Caki2 (cell line): ENCODE measurements at regions not wholly inside any gene's neighbourhood (a gene's known extent, or its start where the extent isn't known, plus 50 kb on each side); places are given as distances from the start of the nearest gene placed in this dataset.
A peak's percentile ranks its signal among the peaks of the same experiment; 100 is the strongest.

Source experiments
- DNase-seq: peaks from one replicate; pipeline ENCODE4 v3.0.0-alpha.2; 2015; ENCODE audit warnings: low read depth
- in situ Hi-C: cut with HindIII; loops from 2 replicates; pipeline ENCODE4 v1.10.0; 2016; ENCODE audit warnings: low sequenced_read_pairs, low pct_unique_long_range_greater_than_20kb, mixed read lengths

DNA sequence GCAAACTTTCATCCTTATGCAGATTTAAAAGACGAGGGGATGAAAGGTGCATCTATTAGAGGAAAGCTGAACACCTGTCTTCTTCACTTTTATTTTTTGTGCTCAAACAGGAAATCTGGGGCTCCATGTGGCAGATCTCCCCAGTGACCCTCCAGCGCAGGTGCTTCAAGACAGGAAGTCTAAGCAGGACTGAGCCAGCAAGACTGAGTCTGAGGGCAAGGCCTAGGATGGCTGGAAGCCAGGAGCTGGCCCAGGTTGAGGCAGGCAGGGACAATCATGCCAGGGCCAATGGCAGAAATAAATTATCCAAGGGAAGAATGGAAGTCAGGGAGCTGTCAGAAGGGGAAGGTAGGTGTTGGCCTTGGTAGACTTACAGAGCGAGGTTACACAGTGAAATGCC is 101.1 kb upstream of the SPON1 start:
- in situ Hi-C loops = no loop called here
- DNase-seq = no peak

DNA sequence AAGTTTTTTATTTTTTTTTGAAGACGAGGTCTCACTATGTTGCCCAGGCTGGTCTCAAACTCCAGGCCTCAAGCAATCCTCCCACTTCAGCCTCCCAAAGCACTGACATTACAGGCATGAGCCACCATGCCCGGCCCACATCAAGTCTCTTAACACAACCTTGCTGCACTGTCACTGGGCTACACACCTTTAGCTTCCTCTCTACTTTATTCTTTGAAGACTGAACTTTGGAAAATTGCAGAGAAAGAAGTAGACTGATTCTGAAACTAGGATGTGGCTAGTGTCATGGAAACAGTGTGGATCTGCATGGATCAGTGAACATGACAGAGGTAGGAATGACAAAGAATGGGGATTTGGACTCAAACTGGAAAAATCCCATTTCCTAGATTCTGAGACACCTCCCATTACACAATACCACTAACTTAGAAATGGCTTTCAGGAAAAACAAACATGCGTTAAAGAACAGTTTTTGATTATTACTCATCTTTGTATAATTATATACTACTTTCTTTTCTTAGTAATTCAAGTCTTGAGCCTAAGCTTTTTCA is 99.6 kb upstream of the SPON1 start:
- in situ Hi-C loops = no loop called here
- no peak for DNase-seq

DNA sequence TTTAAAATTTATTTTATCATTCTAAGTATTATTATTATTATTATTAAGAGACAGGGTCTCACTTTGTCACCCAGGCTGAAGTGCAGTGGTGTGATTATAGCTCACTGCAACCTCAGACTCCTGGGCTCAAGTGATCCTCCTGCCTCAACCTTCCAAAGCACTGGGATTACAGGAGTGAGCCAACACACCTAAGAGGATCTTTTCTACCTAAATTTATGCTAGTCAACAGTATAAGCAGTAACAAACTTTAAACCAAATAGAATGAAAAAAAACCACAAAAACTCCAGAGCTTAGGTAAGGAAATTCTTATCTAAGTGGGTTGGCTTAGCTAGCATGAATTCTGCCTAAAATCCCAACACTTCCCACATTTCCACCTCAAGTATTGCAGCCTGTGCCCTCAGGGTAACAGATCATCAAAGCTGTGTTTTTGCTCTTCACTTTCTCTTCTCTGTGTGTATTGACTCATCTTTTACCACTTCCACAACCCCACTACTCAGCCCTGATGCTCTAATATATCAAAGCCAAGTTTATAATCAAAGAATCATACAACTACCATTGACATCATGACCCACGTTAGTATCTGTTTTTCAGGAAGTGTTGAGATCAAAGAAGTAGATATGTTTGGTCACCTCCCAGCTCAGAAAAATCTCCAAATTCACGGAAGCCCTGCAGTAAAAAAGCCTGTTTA is 93.7 kb upstream of the SPON1 start:
- in situ Hi-C loops = no loop called here
- no peak for DNase-seq

DNA sequence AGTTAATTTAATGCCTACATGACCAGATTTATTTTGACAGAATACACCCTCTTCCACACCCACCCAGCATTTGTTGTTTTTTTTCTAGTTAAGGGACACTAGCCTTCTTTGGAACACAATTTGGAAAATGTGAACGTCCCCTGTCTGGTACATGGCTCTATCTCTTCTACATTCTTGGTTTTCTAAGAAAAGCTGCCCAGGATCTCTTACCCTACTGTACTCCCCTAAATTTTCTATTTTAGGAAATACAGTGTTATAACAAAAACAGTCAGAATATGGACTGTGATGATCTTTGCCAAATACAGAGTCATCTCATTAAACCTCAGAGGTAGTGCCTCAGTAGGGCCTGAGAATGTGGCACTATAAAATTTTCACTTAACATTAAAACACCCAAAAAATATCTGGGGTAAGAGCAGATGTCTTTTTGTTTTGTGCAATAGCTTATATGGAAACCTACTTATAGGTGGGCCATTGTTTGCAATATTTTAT is 93.1 kb upstream of the SPON1 start:
- DNase-seq = no peak
- in situ Hi-C loops = no loop called here

DNA sequence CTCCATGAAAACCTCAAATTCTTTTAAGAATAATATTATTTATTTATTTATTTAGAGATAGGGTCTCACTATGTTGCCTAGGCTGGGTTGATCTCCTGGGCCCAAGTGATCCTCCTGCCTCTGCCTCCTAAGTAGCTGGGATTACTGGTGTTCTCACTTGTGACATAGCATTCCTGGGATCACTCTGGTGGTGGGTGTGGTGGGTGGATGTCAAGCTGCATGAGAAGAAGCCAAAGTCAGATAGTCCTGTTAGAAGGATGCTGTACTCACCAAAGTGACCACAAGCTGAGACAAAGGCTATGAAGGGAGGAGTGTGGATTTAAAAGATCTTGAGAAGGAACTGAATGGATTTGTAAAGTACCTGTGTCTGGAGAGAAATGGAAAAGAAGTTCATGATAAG is 87.9 kb upstream of the SPON1 start:
- in situ Hi-C loops = no loop called here
- DNase-seq = no peak

DNA sequence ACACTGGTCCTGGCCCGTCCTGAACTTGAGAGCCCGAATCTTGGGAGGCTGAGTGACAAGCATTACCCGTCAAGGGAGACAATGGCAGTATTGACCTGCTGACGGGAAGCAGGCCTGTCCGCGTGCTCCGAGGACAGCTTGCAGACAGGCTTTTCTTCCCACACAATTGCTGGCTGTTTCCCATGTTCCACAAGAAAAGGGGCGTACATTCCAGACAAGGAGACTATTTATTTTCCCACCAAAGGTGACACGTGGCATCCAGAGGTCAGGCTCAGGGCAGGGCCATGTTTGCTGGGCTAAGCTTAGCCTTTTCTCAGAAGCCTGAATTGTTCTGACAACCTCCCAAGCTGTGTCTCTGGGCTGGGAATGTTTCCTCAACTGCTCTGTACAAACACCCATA is 86.9 kb upstream of the SPON1 start:
- in situ Hi-C loops = no loop called here
- no peak for DNase-seq

DNA sequence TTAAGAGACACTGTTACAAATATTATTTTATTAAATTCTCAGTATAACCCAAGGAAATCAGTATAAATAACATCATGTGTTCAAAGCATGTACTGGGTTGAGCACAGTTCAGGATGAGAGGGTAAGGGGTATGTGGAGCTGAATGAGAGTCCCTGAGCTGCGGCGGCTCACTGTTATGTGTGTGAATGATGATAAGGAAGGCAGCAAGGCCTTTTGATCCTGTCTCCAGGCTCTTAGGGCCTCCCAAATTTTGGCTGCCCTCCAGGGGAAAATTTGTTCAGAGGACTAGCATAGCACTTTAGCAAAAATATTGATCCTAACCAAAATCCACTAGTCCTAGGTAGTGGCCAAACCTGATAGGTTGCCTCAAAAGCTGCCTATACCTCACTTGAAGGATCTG is 86.1 kb upstream of the SPON1 start:
- in situ Hi-C loops = no loop called here
- DNase-seq = no peak

DNA sequence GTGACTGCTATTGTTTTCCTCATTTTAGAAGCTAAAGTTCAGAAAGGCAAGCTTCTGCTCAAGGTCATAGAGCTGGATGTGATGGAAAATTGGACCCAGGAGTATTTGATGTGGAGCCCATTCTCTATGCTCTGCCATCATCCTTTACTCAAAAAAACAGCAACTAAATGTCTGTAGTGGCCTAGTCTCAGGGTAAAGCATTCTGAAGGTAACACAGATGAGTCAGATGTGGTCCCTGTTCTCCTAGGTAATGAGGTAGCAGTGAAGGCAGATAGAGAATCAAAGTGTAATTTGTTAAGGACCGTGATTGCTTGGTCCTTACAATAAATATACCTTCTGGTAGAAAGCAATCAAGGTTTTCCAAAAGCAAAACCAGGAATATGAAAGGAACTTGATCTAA is 84.4 kb upstream of the SPON1 start:
- in situ Hi-C loops = no loop called here
- DNase-seq = no peak

DNA sequence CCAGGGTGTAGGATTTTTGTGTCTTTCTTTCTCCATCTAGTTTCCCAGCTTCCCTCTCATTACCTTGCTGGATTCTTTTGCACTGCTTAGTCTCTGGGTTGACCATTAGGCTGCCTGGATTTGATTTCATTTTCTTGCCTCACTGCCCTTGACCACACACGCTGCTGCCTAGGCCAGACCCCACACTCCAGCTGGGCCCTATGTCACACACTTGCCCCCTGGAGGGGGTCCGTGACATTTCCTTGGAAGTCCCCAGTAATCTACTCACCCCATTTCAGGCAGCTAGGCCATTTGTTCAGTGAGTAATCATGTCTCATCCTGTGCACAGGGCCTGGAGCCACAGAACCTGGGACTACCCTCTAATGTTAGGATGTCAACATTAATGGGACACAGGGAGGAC is 81.9 kb upstream of the SPON1 start:
- DNase-seq = peak; percentile 38

DNA sequence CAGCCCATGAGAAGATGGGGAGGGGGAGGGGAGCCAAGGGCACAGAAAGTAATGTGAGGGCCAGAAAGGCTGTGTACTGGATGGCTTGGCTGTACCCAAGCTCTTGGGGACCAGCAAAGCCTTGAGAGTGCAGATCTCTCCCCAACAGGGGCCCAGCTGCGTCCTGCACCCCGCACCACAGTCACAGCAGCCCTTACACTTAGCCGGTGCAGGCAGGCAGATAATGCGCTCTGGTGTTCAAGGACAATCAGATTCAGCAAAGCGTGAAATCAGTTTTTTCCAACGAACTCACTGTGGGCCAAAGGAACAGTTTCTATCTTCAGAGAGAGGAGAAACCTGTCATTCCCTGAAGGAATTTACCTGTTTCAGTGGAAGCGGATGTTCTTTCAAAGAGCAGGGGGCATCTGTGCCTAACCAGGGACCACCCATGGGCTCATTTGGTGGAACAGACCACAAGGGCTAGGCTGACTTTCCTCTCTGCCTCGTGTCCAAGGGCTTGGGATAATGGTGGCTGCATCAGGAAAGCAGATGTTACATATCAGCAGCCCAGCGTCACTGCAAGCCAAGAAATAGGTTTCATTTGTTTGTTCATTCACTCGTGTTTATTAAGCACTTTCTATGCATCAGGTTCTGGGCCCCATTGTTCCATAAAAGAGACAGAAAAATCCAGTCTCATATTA is 81.2 kb upstream of the SPON1 start:
- no peak for DNase-seq
- in situ Hi-C loops = no loop called here

More for the DNA sequence above, 81.9 kb upstream of the SPON1 start:
- in situ Hi-C loops = no loop called here

DNA sequence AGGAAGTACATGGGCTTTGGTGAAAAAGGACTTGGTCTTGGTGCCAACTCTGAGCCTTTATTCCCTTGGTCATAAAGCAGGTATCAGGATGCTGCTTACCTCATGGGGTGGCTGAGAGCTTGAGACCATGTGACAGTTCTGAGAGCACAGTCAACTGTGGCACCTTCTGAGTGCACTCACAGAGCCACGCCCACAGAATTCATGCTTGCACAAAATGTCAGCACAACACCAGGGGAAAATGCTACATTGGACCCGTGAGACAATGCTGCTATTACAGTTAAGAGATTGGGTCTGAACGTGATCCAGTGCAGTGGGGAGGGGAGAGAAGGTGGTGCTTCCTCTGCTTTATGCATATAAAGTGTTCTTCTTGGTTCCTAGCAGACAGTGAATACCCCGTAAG is 79.5 kb upstream of the SPON1 start:
- peak; percentile 69 for DNase-seq
- in situ Hi-C loops = no loop called here

DNA sequence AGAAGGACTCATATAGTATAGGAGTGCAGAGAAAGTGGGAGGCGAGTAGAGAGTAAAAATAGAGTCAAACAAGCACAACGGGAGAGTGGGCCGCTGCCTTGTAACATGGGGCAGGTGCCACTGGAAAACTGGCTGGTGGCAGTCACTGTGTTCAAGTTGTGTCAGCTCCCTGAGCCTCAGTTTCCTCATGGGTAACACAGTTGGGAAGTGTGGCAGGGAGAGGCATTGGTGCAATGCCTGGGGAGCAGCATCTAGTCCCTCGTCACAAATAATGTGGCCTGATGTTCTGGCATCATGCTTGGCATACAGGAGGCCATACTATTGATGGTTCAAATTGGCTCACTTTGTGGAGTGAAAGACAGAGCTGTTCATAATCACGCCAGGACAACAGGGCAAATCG is 78.9 kb upstream of the SPON1 start:
- in situ Hi-C loops = no loop called here
- no peak for DNase-seq

DNA sequence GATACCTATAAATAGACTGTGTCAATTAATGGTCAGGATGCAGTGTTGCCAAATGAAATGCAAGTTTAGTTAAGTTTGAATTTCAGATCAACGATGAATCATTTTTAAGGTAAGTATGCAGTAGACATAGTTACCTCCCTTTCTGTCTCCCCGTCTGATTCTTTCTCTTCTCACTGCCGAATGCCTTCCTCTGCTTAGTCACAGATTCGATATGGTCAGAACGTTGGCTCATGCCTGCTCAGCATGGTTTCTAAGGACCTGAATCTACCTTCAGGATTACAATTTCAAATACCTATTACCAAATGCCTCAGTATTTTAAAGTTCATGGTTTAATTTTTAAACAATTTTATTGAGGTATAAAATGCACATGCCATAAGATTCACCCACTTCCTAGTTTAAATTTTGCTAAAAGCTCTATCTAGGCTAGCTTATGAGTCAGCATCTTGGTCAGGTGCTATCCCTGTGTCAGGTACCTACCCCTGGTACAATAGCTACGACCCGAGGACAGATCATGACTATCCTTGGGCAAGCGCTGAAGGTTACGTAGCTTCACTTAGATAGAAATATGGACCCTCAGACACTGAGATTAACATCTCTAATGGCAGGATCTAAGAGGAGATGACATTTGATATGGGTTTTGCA is 78.2 kb upstream of the SPON1 start:
- in situ Hi-C loops = no loop called here
- DNase-seq = peak; percentile 92

DNA sequence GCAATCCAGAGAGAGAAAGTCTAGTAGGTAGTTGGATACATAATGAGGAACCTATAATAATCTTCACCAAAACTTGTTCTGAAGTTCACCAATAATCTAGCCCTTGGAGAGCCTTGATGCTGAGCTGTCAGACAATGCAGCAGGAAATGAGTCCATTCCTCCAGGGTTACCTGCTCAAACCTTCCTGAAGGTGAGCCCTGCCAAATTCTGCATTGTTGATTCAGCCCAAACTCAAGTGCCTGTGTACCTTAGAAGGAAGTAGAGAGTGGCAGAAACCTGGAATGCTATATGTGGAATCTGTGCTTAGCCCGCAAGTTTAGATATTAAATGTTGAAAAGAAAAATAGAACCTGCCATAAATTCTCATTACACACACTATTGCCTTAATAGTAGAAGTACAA is 77.4 kb upstream of the SPON1 start:
- in situ Hi-C loops = no loop called here
- no peak for DNase-seq

DNA sequence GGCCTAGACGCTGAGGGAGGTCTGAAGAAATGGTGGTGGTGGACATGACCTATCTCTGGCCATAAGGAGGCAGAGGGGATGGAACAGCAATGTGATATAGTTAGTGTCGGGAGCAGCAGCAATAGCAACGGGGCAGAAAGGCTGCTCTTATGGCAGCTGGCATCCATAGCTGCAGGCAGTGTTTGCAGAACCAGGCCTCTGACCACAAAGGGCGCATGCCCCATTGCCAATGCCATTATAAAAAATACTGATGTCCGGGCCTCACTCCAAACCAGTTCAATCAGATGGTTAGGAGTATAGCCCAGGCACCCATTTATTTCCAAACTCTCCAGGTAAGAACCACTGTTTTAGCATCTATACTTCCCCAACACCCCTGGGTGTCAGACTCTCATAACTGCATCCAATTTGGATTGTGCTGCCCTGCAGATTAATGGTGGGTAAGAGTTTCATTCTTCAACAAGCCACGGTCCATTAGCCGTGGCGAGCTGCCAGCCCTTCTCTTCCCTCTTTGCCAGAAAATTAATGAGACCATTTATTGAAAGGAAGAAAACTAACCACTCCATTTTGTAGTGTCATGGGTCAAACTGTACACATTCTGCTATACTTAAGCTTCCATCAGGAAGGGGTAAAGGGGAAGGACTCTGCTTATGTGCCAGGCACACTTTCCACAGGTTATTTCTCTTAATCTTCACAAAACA is 72.8 kb upstream of the SPON1 start:
- in situ Hi-C loops = no loop called here

DNA sequence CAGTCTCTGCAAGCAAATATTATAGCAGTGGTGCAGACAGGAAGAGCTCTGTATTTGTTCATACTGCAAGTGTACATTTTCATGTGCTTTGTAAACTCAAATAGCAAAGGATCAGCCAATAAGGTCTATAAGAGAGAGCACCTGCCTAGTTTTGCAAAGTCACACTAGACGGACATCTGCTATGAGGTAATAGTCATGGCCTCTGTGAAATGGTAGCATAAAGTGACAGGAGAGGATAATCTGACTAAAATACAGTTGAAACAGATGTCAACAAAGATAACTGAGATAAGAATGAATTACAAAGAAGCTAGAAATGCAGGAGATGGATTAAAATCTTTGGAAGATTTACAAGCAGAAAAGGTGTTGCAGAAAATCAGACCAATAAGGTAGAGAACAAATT is 70.6 kb upstream of the SPON1 start:
- in situ Hi-C loops = no loop called here
- DNase-seq = no peak

More for the DNA sequence above, 72.8 kb upstream of the SPON1 start:
- DNase-seq = peak; percentile 80

DNA sequence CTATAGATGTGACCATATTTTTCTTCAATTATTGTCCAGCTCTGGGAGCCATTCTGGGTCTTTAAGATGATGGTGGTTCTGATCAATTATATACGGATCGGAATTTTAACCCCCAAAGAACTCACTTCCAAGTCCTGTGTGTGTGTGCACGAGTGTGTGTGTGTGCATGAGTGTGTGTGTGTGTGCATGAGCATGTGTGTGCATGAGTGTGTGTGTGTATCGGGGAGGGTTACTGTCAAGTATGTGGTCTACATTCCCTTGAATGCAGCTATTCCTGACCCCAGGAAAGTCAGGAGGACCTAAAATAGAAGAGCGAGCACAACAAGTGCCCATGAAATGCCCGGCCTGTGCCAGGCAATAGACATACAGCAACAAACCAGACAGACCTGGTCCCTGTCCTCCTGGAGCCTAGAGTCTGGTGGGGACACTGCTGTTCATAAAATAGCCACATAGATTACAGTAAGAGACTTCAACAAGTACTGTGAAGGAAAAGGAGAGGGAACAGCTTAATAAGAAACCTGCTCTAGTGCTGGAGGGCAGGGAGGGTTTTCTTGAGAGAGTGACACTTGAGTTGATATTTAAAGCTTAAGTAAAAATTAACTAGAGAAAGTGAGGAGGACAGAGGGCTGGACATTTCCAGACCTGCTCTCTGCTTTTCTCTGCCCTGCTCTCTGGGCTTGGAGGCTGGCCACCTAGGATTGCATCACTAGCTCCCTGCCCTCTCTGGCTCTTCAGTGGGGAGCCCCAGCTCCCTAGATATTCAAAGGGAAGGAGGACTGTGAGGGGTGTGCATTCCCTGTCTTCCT is 66.1 kb upstream of the SPON1 start:
- in situ Hi-C loops = no loop called here
- peak; percentile 85 for DNase-seq

DNA sequence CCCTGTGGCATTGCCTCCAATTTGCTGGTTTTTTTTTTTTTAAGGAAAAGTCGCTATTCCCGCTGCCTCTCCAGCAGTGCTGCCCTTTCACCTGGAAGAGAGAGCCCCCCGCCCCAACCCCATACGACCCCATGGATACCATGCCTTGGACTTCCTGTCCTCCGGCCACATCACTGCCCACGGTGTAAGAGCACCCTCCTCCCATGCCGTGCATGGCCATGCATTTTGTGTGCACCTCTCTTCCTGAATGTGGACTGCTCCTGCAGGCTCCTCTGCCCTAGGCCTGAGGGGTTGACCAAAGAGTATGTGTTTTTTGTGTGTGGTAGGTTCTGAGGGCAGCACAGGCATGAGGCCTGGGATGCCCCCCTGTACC is 65.6 kb upstream of the SPON1 start:
- in situ Hi-C loops = no loop called here
- DNase-seq = no peak
